Tibial nerve (tissue), 4 donors: ENCODE measurements at regions not wholly inside any gene's neighbourhood (a gene's known extent, or its start where the extent isn't known, plus 50 kb on each side); places are given as distances from the start of the nearest gene placed in this dataset.

Source experiments
- CTCF ChIP-seq, 5 experiments: fragments of 200-600 bp in 3 of 5; fragments of 450-650 bp in 2 of 5; sonication (generic) in 3 of 5; IDR thresholded peaks; one replicate each; pipeline ENCODE4 v1.5.1; 2016 to 2019; ENCODE audit warnings: antibody characterized with exemption in 5 of 5, mild to moderate bottlenecking in 3 of 5, moderate library complexity in 2 of 5
- EP300 ChIP-seq, 2 donors: sonication (generic); formaldehyde crosslinking; IDR thresholded peaks; one replicate each; pipeline ENCODE4 v1.6.1; 2017; ENCODE audit warnings: antibody characterized with exemption in 2 of 2, mild to moderate bottlenecking in 1 of 2
- POLR2A ChIP-seq, 2 donors: fragments of 450-650 bp; IDR thresholded peaks; one replicate each; pipeline ENCODE4 v1.6.1; 2017; ENCODE audit warnings: antibody characterized with exemption in 2 of 2, mild to moderate bottlenecking in 2 of 2, moderate library complexity in 2 of 2

- TF ChIP-seq CTCF (IDR thresholded peaks at IDR 0.05), result no peak
- no peak for TF ChIP-seq EP300 (IDR thresholded peaks at IDR 0.05)
- no peak for TF ChIP-seq POLR2A (IDR thresholded peaks at IDR 0.05)
Measured at GRCh38 chr19:31567776-31568175, 218.5 kb upstream of the TSHZ3 start.
